NCI-H345 (cell line): ENCODE measurements at regions not wholly inside any gene's neighbourhood (a gene's known extent, or its start where the extent isn't known, plus 50 kb on each side); places are given as distances from the start of the nearest gene placed in this dataset.

Experiments used
- DNase-seq: peaks from one replicate; lab custom pipeline; 2025; lab: John Stamatoyannopoulos, UW

GRCh38 chr21:21605521-21605920, 607.3 kb downstream of the NCAM2 start:
- no peak for DNase-seq

GRCh38 chr21:21606041-21606440, 607.8 kb downstream of the NCAM2 start:
- DNase-seq, result no peak

GRCh38 chr21:21612466-21612865, 614.3 kb downstream of the NCAM2 start:
- DNase-seq, result no peak

- no peak for DNase-seq
These were observed 616.8 kb downstream of the NCAM2 start for GRCh38 chr21:21614966-21615365.

- no peak for DNase-seq
These were observed 624.4 kb downstream of the NCAM2 start for GRCh38 chr21:21622460-21623234.

GRCh38 chr21:21624674-21625073, 626.5 kb downstream of the NCAM2 start:
- DNase-seq, result no peak

- no peak for DNase-seq
These were observed 633.8 kb downstream of the NCAM2 start for GRCh38 chr21:21631961-21632360.

- DNase-seq, result no peak
These were observed 634.7 kb downstream of the NCAM2 start for GRCh38 chr21:21632926-21633325.

GRCh38 chr21:21661741-21662140, 663.5 kb downstream of the NCAM2 start:
- no peak for DNase-seq

GRCh38 chr21:21662776-21663175, 664.6 kb downstream of the NCAM2 start:
- DNase-seq, result no peak

- DNase-seq, result no peak
These were observed 666.7 kb downstream of the NCAM2 start for GRCh38 chr21:21664871-21665270.

- no peak for DNase-seq
These were observed 668.5 kb downstream of the NCAM2 start for GRCh38 chr21:21666689-21667088.

GRCh38 chr21:21668198-21668597, 670.0 kb downstream of the NCAM2 start:
- no peak for DNase-seq

GRCh38 chr21:21673959-21674358, 675.8 kb downstream of the NCAM2 start:
- DNase-seq, result no peak

GRCh38 chr21:21675601-21676000, 677.4 kb downstream of the NCAM2 start:
- DNase-seq, result no peak

GRCh38 chr21:21682172-21682571, 684.0 kb downstream of the NCAM2 start:
- DNase-seq, result no peak

GRCh38 chr21:21688889-21689288, 690.7 kb downstream of the NCAM2 start:
- peak; percentile 9 for DNase-seq

- DNase-seq, result no peak
These were observed 692.0 kb downstream of the NCAM2 start for GRCh38 chr21:21690068-21690665.

- DNase-seq, result no peak
These were observed 714.7 kb downstream of the NCAM2 start for GRCh38 chr21:21712748-21713520.

GRCh38 chr21:21713651-21714180, 715.5 kb downstream of the NCAM2 start:
- DNase-seq, result no peak

GRCh38 chr21:21714426-21714825, 716.2 kb downstream of the NCAM2 start:
- DNase-seq, result no peak

GRCh38 chr21:21715266-21715969, 717.2 kb downstream of the NCAM2 start:
- no peak for DNase-seq
